K562 (cell line): ENCODE measurements at regions not wholly inside any gene's neighbourhood (a gene's known extent, or its start where the extent isn't known, plus 50 kb on each side); places are given as distances from the start of the nearest gene placed in this dataset.

Experiments used
- ATAC-seq: fragments of 200-7000 bp; cut with Tn5 transposase; 3 replicates; pipeline ENCODE4 v1.9.1; 2020; ENCODE audit warnings: moderate library complexity
- BruUV-seq: library from RNA; stranded (reverse); fragments of 400-500 nt; replicated peaks from 2 replicates; lab custom pipeline; 2021; lab: Mats Ljungman, UMichigan
- CTCF ChIA-PET: fragments of 300-600 bp; formaldehyde crosslinking; extraction: SDS; loops from one replicate; lab custom pipeline; 2021; ENCODE audit warnings: low intra/inter-chr PET ratio; lab: Yijun Ruan, JAX
- POLR2A ChIA-PET: fragments of 300-600, 350-650 bp; sonication (Branson Sonifier 250); formaldehyde crosslinking; extraction: SDS; loops from one replicate; lab custom pipeline; 2021; ENCODE audit warnings: antibody characterized with exemption, inconsistent platforms; lab: Yijun Ruan, JAX
- DNase-seq, 4 experiments: peaks; one replicate each; pipeline versions ENCODE4 v3.0.0 to v3.0.0-alpha.2; 2011 to 2018; ENCODE audit warnings: low spot score in 3 of 4, mixed read lengths in 3 of 4; ENCODE audit errors: extremely low read depth in 1 of 4
- FAIRE-seq: peaks from 2 replicates; lab custom pipeline; 2011; peaks lifted over from hg19 to GRCh38; lab: Jason Lieb, UNC
- H2AFZ ChIP-seq: 2 replicates; pipeline ENCODE4 v1.6.0; 2011; ENCODE audit warnings: low read depth, low read length, control low read depth, inconsistent platforms
- H3K27ac ChIP-seq: fragments of 200-600 bp; 3 replicates; pipeline ENCODE4 v1.8.0; 2011; ENCODE audit warnings: low read depth, mild to moderate bottlenecking, control low read depth, inconsistent platforms, low read length, moderate library complexity, mixed read lengths; ENCODE audit errors: extremely low read depth
- H3K27me3 ChIP-seq, 2 experiments: fragments of 300-600 bp in 1 of 2; 2 replicates in 1 of 2; 3 replicates in 1 of 2; pipeline versions ENCODE4 v1.6.0 to v1.8.0; 2011; ENCODE audit warnings: inconsistent platforms in 2 of 2, low read length in 2 of 2, mild to moderate bottlenecking in 1 of 2, mixed read lengths in 1 of 2, moderate library complexity in 1 of 2; ENCODE audit not compliant: control insufficient read depth in 2 of 2, insufficient read depth in 2 of 2
- H3K36me3 ChIP-seq: fragments of 300-600 bp; 3 replicates; pipeline ENCODE4 v1.8.0; 2011; ENCODE audit warnings: mild to moderate bottlenecking, low read length, inconsistent platforms; ENCODE audit not compliant: control insufficient read depth, insufficient read depth
- H3K4me1 ChIP-seq, 2 experiments: fragments of 200-600 bp in 1 of 2; replicated peaks in 1 of 2; 2 replicates in 1 of 2; 3 replicates in 1 of 2; pipeline versions ENCODE4 v1.5.1 to v1.8.0; 2011; ENCODE audit warnings: inconsistent platforms in 2 of 2, low read length in 2 of 2, mild to moderate bottlenecking in 1 of 2, mixed read lengths in 1 of 2, moderate library complexity in 1 of 2; ENCODE audit not compliant: control insufficient read depth in 2 of 2, insufficient read depth in 2 of 2
- H3K4me2 ChIP-seq: 2 replicates; pipeline ENCODE4 v1.6.1; 2011; ENCODE audit warnings: low read length, control low read depth, inconsistent platforms, mixed read lengths; ENCODE audit not compliant: insufficient read depth
- H3K4me3 ChIP-seq: fragments of 200-600 bp; sonication (generic), shearing (Covaris generic); 2 replicates; pipeline ENCODE4 v1.5.1; 2016; ENCODE audit warnings: control low read depth, inconsistent platforms
- H3K79me2 ChIP-seq: fragments of 200-600 bp; 3 replicates; pipeline ENCODE4 v1.8.0; 2011; ENCODE audit warnings: low read length, inconsistent platforms; ENCODE audit not compliant: control insufficient read depth, insufficient read depth
- H3K9ac ChIP-seq, 2 experiments: 2 replicates each; pipeline versions ENCODE4 v1.6.0 to v1.6.1; 2011; ENCODE audit warnings: low read depth in 2 of 2, low read length in 2 of 2, control low read depth in 1 of 2, inconsistent platforms in 1 of 2, mild to moderate bottlenecking in 1 of 2, mixed read lengths in 1 of 2; ENCODE audit not compliant: insufficient read depth in 1 of 2
- H3K9me1 ChIP-seq: one replicate; pipeline ENCODE4 v1.6.0; 2011; ENCODE audit warnings: inconsistent platforms, mild to moderate bottlenecking, low read length, moderate library complexity; ENCODE audit not compliant: control insufficient read depth, insufficient read depth
- H3K9me3 ChIP-seq: replicated peaks from 2 replicates; pipeline ENCODE4 v1.5.1; 2011; ENCODE audit warnings: low read depth, low read length, inconsistent platforms; ENCODE audit not compliant: control insufficient read depth, insufficient read depth
- H4K20me1 ChIP-seq: replicated peaks from 2 replicates; pipeline ENCODE4 v1.6.1; 2011; ENCODE audit warnings: low read length, inconsistent platforms, mixed read lengths; ENCODE audit not compliant: control insufficient read depth, insufficient read depth
- CCAR2 ChIP-seq: fragments of 200-400 bp; formaldehyde crosslinking; IDR thresholded peaks from 2 replicates; pipeline ENCODE4 v1.6.1; 2017; ENCODE audit warnings: mild to moderate bottlenecking, low read depth, low read length
- CXXC5 ChIP-seq: fragments of 250-450 bp; sonication (Bioruptor Pico); IDR thresholded peaks from 2 replicates; pipeline ENCODE4 v1.8.0; 2022; ENCODE audit warnings: inconsistent platforms, mild to moderate bottlenecking, moderate library complexity
- EGR1 ChIP-seq: fragments of 450-650 bp; conservative IDR thresholded peaks from 2 replicates; pipeline ENCODE4 v1.6.1; 2017; ENCODE audit warnings: mild to moderate bottlenecking
- FOXP4 ChIP-seq: sonication (generic); formaldehyde crosslinking; IDR thresholded peaks from 2 replicates; pipeline ENCODE4 v1.8.0; 2022; ENCODE audit warnings: mild to moderate bottlenecking, missing genetic modification reagents, borderline replicate concordance
- KLF1 ChIP-seq: fragments of 450-650 bp; IDR thresholded peaks from 2 replicates; pipeline ENCODE4 v1.6.1; 2016; ENCODE audit warnings: missing genetic modification characterization, missing compliant biosample characterization
- MAFF ChIP-seq: IDR thresholded peaks from 2 replicates; pipeline ENCODE4 v1.6.1; 2012; ENCODE audit warnings: low read length, improper control_type of control experiment
- STAG1 ChIP-seq: sonication (generic); formaldehyde crosslinking; IDR thresholded peaks from 2 replicates; pipeline ENCODE4 v1.5.0; 2020; ENCODE audit warnings: missing genetic modification reagents, borderline replicate concordance
- STAT5A ChIP-seq: IDR thresholded peaks from 2 replicates; pipeline ENCODE4 v1.6.1; 2012; ENCODE audit warnings: low read length, inconsistent platforms, borderline replicate concordance
- ZNF143 ChIP-seq: sonication (generic); formaldehyde crosslinking; IDR thresholded peaks from 2 replicates; pipeline ENCODE4 v1.9.0; 2022; ENCODE audit warnings: mild to moderate bottlenecking, missing genetic modification reagents
- ZNF41 ChIP-seq: fragments of 250-450 bp; sonication (Bioruptor Pico); conservative IDR thresholded peaks from 2 replicates; pipeline ENCODE4 v1.4.0; 2020; ENCODE audit warnings: mild to moderate bottlenecking
- WGBS: fragments of 100-300 bp; shearing (Covaris generic); methylation state at CpG from one replicate; pipeline ENCODE4 v1.1.6; 2016; ENCODE audit warnings: low coverage, mixed read lengths; ENCODE audit not compliant: insufficient coverage; ENCODE audit errors: missing lambda C conversion rate; 5-methylcytosine and 5-hydroxymethylcytosine counted together
- in situ Hi-C: fragments of 300-500 bp; cut with MboI; formaldehyde crosslinking; loops from 4 replicates; pipeline ENCODE4 v1.15.0; 2018; ENCODE audit warnings: inconsistent platforms, mixed read lengths
- intact Hi-C: fragments of 100-400 bp; cut with micrococcal nuclease; formaldehyde crosslinking; loops from 2 replicates; pipeline ENCODE4 v1.14.2; 2022
- TF ChIP-seq, protein P1 (sequence below): sonication (generic); formaldehyde crosslinking; IDR thresholded peaks from 2 replicates; pipeline ENCODE4 v1.8.0; 2023; ENCODE audit warnings: mild to moderate bottlenecking, missing genetic modification reagents
- TF ChIP-seq, protein P2 (sequence below): fragments of 450-650 bp; formaldehyde crosslinking; IDR thresholded peaks from 2 replicates; pipeline ENCODE4 v1.4.0; 2020; ENCODE audit warnings: mild to moderate bottlenecking, moderate library complexity
- TF ChIP-seq, protein P3 (sequence below): fragments of 250-450 bp; sonication (Bioruptor Pico); IDR thresholded peaks from 2 replicates; pipeline ENCODE4 v1.5.0; 2021; ENCODE audit warnings: mild to moderate bottlenecking, borderline replicate concordance

DNA sequence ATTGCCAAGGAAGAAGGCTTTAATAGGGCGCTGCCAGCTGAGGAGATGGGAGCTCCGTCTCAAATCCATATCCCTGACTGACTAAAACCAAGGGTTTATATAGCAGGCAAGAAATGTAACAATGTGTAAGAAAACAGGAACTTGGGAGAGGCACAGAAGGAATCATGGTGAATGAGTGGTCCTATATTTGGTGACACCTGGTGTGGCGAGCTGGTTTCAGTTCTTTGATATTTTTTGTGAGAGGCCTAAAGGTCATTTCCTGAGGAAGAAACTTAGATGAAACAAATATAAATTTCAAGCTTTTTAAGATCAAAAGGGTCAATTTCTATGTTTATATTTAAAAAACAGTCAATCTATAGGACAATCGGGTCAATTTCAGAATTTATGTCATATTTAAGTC lies 826.3 kb downstream of the SLITRK6 start:
- no peak overlapping the region for H3K4me3 ChIP-seq
- H3K4me2 ChIP-seq: no peak overlapping the region
- H3K4me1 ChIP-seq: no peaks in the 10 kb centered on the region
- no peaks in the 10 kb centered on the region for H4K20me1 ChIP-seq
- TF ChIP-seq STAT5A (no peak), FOXP4 (CRISPR knock-in tag) (no peak), CXXC5 (CRISPR knock-in tag) (no peak), ZNF143 (CRISPR knock-in tag) (no peak), STAG1 (CRISPR knock-in tag) (no peak), ZNF41 (CRISPR knock-in tag) (no peak), CCAR2 (no peak), KLF1 (tag) (no peak), MAFF (no peak), EGR1 (no peak)
- TF ChIP-seq, protein P1, sequence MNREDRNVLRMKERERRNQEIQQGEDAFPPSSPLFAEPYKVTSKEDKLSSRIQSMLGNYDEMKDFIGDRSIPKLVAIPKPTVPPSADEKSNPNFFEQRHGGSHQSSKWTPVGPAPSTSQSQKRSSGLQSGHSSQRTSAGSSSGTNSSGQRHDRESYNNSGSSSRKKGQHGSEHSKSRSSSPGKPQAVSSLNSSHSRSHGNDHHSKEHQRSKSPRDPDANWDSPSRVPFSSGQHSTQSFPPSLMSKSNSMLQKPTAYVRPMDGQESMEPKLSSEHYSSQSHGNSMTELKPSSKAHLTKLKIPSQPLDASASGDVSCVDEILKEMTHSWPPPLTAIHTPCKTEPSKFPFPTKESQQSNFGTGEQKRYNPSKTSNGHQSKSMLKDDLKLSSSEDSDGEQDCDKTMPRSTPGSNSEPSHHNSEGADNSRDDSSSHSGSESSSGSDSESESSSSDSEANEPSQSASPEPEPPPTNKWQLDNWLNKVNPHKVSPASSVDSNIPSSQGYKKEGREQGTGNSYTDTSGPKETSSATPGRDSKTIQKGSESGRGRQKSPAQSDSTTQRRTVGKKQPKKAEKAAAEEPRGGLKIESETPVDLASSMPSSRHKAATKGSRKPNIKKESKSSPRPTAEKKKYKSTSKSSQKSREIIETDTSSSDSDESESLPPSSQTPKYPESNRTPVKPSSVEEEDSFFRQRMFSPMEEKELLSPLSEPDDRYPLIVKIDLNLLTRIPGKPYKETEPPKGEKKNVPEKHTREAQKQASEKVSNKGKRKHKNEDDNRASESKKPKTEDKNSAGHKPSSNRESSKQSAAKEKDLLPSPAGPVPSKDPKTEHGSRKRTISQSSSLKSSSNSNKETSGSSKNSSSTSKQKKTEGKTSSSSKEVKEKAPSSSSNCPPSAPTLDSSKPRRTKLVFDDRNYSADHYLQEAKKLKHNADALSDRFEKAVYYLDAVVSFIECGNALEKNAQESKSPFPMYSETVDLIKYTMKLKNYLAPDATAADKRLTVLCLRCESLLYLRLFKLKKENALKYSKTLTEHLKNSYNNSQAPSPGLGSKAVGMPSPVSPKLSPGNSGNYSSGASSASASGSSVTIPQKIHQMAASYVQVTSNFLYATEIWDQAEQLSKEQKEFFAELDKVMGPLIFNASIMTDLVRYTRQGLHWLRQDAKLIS (CRISPR knock-in tag): no peak
- TF ChIP-seq, protein P2, sequence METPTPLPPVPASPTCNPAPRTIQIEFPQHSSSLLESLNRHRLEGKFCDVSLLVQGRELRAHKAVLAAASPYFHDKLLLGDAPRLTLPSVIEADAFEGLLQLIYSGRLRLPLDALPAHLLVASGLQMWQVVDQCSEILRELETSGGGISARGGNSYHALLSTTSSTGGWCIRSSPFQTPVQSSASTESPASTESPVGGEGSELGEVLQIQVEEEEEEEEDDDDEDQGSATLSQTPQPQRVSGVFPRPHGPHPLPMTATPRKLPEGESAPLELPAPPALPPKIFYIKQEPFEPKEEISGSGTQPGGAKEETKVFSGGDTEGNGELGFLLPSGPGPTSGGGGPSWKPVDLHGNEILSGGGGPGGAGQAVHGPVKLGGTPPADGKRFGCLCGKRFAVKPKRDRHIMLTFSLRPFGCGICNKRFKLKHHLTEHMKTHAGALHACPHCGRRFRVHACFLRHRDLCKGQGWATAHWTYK: no peak
- TF ChIP-seq, protein P3, sequence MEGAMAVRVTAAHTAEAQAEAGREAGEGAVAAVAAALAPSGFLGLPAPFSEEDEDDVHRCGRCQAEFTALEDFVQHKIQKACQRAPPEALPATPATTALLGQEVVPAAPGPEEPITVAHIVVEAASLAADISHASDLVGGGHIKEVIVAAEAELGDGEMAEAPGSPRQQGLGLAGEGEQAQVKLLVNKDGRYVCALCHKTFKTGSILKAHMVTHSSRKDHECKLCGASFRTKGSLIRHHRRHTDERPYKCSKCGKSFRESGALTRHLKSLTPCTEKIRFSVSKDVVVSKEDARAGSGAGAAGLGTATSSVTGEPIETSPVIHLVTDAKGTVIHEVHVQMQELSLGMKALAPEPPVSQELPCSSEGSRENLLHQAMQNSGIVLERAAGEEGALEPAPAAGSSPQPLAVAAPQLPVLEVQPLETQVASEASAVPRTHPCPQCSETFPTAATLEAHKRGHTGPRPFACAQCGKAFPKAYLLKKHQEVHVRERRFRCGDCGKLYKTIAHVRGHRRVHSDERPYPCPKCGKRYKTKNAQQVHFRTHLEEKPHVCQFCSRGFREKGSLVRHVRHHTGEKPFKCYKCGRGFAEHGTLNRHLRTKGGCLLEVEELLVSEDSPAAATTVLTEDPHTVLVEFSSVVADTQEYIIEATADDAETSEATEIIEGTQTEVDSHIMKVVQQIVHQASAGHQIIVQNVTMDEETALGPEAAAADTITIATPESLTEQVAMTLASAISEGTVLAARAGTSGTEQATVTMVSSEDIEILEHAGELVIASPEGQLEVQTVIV (CRISPR knock-in tag): no peak
- BruUV-seq: no TSS peak
- no peaks in the 10 kb centered on the region for H3K9me3 ChIP-seq
- in situ Hi-C loops (no loop called here), intact Hi-C loops (no loop called here)
- H3K9me1 ChIP-seq: no peaks in the 10 kb centered on the region
- no peaks in the 10 kb centered on the region for H3K79me2 ChIP-seq
- no peak for DNase-seq
- ATAC-seq: no peak
- POLR2A ChIA-PET: no interaction called here
- H3K27me3 ChIP-seq: no peaks in the 10 kb centered on the region
- no peak overlapping the region for H3K9ac ChIP-seq
- 0% methylated on average over 4 of the region's 4 CpGs for WGBS
- no peak overlapping the region for H2AFZ ChIP-seq
- CTCF ChIA-PET: no interaction called here
- H3K27ac ChIP-seq: no peak overlapping the region
- no peak for FAIRE-seq
- no peaks in the 10 kb centered on the region for H3K36me3 ChIP-seq
